ENCODE measurements at regions not wholly inside any gene's neighbourhood (a gene's known extent, or its start where the extent isn't known, plus 50 kb on each side); places are given as distances from the start of the nearest gene placed in this dataset.
"Not testable (repeated sequence)": the region's sequence is repeated elsewhere in the genome, so short reads cannot be mapped to it uniquely, and the experiment has no call there.

DNA sequence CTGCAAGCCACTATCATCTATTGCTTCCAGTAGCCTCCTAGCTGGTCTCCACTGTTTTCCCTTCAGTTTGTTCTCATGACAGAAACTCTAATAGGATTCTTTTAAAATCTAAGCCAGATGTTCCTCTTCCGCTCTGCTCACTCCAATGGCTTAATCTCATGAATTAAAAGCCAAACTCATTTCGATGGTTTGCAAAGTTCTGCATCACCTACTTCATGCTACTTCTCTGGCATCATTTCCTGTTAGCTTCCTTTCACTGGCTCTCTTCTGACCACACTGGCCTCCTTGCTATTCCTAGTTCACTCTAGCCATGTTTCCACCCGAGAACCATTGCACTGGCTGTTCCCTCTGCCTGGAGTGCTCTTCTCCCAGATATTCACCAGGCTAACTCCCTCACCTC is 102.0 kb upstream of the LSM6 start:
- no peak for DNase-seq (ENCODE audit: low read depth)

DNA sequence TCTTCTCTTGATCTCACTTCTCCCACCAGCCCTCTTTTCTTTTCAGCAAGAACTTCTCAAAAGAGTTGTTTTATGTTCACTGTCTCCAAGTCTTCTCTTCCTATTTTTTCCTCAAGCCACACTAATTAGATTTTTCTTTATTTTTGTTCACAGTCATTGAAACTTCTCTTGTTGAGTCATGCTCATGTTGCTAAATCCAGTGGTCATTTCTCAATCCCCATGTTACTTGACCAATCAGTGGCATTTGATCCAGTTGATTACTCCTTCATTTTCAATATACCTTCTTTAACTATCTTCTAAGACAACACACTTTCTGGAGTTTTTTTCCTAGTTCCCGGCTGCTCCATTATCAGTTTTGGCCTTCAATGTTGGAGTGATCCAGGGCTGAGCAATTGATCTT is 103.1 kb upstream of the LSM6 start:
- no peak for DNase-seq (ENCODE audit: low read depth)

DNA sequence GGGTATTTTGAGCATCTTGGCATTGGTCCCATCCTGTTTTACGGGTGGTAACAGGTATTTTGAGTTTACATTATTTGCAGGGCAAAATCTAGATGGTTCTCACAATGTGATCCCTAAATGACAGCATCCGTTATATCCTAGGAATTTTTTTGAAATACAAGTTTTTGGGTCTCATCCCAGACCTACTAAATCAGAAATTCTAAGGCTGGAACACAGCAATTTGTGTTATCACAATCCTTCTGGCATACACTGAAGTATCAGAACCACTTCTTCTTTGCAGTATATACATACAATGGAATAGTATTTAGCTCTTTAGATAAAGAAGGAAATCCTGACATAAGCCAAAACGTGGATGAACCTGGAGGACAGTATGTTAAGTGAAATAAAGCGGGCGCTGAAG is 104.1 kb upstream of the LSM6 start:
- no peak for DNase-seq (ENCODE audit: low read depth)

DNA sequence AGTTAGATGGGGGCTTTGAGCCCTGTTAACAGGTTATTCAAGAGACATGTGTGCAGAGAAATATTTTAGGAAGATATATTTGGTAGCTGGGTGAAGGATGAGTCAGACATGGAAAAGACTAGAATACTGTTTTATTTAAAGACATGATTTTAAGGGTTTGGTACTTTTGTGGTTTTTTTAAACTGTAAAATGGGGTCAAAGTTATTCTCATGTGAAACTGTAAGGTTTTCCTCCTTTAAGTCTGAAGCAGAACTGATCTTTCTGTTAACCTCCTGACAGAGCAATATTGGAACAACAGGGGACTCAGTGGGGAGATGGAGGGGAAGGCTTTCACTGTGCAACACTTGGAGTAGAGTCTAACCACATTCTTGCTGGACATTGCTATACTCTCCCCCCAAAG is 112.4 kb upstream of the LSM6 start:
- DNase-seq (ENCODE audit: low read depth): no peak

DNA sequence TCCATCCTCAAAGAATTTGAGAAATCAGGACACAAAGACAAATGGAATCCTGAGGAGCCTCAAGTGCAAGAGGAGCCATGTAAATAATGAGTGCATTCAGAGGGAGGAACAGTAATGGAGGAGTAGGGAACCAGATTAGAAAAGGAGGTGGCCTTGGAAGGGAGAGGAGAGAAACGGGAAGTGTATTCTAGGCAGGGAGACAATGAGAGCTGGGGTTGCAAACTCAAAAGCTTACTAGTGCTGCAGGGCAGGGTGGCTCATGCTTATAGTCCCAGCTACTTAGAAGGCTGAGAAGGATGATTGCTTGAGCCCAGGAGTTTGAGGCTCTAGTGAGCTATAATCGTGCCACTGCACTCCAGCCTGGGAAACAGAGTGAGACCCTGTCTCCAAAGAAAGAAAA is 113.2 kb upstream of the LSM6 start:
- no peak for DNase-seq (ENCODE audit: low read depth)

DNA sequence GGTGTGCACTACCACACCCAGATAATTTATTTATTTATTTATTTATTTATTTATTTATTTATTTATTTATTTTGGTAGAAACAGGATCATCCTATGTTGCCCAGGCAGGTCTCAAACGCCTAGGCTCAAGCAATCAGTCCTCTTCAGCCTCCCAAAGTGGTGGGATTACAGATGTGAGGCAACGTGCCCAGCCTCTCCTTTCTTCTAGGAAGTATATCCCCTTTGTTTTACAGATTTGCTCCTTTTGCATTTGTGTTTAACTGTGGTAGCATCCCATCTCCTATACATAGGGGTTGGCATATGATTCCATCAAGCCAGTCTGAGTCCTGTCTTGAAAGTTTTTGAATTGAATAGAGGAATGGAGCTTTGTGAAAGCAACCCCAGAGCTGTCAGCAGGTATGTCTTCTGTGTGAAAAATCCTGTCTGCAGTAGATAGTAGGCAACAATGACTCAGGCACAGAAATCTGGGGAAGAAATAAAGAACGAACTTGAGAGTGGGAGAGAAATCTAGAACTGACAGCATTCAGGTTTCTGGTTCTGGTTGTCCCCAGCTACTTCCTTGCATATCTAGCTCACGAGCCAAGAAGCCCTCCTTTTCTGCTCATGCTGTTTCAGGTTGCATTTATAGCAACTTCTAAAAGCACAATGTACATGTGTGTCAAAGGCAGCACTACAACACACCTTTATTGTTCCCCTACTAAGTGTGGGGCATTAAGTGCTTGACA is 113.7 kb upstream of the LSM6 start:
- DNase-seq (ENCODE audit: low read depth): no peak

DNA sequence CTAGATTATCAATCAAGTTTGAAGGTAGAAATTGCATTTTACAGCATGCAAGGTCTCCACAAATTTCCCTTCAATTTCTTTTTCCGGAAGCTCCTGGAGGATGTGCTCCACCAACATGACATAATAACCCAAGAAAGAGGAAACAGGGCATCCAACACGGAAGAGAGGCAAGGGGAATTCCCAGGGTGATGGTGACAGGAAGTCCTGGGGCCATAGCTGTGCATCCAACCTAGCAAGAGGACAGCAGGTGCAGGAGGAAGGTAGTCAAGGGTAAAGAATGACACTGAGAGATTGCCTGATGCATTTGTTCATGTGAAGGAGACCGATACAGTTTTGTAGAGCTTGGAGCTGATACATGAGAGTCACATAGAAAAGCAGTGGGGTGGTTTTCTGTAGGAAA is 115.7 kb upstream of the LSM6 start:
- peak; percentile 6 for DNase-seq (ENCODE audit: low read depth)

DNA sequence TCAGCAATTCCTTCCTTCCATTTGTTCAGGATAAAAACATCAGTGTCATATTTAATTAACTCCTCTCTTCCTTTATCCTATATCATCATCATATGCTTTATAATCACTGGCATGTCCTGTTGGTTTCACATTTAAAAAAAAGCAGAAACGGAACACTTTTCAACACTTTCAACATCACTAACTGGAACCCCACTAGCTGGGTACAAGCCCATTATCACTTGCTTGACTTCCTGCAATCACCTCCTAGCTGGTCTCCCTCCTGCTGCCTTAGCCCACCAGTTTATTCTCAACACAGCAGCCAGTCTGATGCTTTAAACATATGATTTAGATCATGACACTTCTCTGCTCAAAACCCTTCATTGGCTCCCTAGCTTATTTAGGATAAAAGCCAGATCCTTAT is 116.4 kb upstream of the LSM6 start:
- no peak for DNase-seq (ENCODE audit: low read depth)

DNA sequence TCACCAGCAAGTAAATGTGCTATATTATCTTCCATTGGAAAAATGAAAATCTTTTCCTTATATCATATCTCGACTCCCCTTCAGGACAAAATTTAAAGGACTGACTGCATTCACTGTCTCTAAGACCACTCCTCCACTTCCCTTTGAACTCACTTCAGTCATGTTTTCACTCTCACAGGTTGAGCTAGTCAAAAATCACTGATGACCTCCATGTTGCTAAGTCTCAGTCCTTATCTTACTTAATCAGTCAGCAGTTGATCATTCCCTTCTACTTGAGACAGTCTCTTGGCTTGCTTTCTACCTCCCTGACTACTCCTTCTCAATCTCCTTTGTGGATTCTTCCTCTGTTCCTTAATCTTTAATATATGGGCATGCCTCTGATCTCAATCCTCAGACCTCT is 117.0 kb upstream of the LSM6 start:
- no peak for DNase-seq (ENCODE audit: low read depth)

DNA sequence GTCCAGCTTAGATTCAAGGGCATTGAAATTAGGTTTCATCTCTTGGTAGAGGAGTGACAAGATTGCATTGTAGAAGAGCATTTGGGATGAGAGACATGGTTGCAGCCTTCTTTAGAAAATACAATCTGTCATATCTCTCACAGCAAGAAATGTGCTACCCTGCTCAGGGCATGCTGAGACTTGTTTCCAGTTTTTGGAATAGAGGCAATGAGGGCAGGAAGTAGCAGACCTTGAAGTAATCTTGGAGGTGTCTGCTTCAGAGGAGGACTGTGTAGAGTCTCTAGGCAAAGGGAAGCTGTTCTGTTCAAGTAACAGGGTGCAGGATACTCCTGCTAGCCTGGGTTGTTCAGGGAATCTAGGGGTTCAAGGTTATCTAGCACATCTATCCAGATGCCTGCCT is 116.1 kb upstream of the ZNF827 start:
- DNase-seq (ENCODE audit: low read depth): no peak

DNA sequence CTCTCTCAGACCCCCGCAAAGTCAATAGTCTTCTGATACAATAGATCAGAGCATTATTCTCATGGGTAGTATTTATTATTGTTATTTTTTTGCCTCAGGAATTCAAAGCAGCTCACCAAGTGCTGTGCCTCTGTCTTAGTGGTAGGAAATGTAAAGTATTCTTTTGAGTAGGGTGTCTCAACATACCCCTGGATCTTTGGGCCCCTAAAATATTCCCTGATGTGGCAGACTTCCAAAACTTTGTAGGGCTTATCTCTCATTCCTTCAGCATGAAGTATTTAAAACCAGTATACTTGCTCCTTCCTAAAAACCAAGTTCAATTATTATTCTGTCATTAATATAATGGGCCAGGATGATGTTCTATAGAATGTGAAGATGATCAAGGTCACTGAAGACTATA is 115.3 kb upstream of the ZNF827 start:
- DNase-seq (ENCODE audit: low read depth): no peak

DNA sequence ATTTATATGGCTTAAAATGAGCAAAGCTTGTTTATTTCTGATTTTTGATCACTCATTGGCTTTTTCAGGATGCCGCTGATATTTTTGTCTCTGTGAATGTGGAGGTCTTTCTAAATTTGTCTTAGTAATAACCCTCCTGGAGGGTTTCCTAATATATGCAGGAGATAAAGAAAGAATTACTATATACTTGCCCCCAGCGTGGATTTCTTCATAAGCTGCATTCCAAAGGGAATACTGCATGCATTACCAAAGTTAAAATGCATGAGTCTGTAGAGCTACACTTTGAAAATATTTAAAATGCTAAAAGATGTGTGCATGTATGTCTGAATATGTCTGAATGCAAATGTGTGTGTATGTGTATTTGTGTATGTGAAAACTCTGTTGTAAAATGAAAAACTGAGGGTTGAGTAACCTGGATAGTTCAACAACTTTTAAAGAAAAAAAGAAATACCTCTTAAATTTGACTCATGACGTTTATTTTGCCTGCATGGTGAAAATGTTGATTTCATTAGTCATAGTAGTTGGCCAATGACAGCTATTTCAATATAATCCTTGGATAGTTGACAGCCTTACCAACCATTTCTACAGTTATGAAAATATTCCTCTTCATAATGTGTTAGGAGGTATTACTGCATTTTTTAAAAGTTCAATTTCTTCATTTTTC is 113.2 kb upstream of the ZNF827 start:
- DNase-seq (ENCODE audit: low read depth): peak; percentile 29

DNA sequence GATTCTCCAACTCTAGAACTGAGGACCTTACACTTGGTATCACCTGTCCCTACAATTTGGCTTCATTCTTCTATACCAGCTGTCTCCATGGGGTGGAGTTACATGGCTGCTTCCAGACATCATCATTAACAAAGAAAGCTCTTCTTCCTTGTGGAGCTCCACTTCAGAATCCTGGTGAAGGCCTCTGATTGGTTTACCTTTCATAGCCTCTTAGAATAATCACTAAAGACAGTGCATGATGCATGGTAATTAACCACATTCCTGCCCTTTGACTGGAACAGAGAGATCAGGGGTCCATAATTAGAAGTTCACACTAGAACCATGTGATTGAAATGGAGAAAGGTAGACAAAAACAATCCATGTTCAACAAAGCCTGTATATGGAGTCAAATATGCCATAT is 112.6 kb upstream of the ZNF827 start:
- DNase-seq (ENCODE audit: low read depth): no peak

DNA sequence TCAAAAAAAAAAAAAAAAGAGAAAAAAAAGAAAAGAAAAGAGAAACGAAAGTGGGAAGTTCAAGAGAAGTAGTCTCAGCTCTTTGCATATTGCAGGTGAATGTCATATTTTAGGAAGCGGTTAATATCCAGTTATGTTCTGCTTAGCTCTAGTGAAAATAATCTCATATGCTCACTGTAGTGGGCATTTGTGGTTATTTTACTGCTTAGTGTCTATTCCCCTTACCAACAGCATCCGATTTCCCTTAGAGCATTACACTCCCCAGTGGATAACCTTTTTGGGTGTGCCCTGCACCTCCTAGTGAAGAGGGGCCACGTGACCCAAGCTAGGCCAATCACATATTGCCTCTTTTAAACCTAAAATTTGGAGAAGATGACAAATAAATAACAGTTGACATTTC is 111.2 kb upstream of the ZNF827 start:
- no peak for DNase-seq (ENCODE audit: low read depth)

DNA sequence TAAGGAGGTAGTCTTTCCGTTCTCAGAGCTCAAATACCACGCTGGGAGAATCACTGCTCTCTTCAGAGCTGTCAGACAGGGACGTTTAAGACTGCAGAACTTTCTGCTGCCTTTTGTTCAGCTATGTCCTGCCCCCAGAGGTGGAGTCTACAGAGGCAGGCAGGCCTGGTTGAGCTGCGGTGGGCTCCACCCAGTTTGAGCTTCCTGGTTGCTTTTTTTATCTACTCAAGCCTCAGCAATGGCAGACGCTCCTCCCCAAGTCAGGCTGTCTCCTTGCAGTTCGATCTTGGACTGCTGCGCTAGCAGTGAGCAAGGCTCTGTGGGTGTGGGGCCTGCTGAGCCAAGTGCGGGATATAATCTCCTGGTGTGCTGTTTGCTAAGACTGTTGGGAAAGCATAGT is 109.1 kb upstream of the ZNF827 start:
- not testable (repeated sequence) for DNase-seq (ENCODE audit: low read depth)

DNA sequence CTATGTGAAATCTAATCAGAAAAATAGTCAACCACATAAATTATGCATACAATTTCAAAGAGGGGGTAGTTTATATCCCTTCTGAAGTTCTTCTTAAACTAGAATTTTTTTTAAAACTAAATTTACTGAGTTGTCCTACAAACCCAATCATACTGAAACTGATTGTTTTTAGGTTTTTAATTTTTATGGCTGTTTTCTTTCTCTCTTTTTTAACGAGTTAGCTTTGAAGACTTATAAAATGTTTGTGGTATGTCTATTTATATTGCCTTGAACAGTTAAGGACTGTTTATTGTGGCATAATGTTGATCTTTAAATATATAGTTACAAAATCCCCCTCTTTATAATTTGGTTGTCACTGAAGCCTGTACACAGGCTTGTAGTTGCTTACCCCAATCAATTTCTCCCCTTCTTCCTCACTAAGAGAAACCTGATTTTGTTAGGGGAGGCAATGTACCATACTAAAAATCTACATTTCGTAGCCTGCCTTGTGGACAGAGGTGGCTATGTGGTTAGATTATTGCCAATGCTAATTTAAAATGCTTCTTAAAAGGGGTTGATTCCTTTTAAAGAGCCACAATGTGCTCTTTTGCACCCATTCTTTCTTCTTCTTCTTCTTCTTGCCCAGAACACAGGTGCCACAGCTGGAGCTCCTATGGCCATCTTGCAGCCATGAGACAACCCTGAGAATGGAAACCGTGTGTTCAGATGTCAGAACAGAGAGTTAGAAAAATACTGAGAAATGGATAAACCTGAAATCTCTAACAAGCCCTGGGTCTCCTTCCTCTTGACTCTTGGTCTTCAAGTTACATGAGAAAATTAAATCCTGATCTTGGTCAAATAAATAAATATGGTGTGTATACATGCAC is 102.7 kb upstream of the ZNF827 start:
- DNase-seq (ENCODE audit: low read depth): no peak

DNA sequence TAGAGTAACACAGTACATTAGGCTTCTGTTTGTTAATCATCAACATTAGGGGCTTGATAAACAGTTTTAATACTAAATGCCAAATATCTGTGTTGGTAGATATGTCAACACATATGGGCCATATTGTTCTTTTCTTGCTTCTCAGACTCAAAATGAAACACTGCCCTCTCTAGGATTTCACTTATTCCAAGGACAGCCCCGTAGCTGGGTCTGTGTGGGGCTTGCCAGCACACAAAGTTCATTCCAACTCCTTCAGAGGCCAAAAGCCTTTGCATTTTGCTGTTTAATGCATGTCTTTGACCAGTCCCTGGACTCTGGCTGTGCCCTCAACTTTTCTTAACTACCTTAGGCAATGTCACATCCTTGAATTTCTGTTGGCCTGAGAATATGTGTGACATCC is 102.0 kb upstream of the ZNF827 start:
- DNase-seq (ENCODE audit: low read depth): no peak

DNA sequence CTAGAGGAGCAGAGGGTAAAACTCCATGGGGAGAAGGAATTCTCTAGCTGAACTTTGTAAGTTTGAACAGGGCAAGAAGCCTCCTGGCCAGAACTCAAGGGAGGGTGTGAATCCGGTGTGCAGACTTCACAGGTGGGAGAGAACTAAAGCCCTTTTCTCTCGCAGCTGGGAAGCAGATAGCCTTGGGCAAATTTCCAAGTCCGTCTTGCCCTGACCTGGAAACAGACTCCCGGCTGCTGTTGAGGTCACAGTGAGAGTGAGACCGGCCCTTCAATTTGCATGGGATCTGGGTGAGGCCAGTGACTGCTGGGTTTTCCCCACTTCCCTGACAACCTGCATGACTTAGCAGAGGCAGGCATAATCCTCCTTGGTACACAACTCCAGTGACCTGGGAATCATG is 94.5 kb upstream of the ZNF827 start:
- DNase-seq (ENCODE audit: low read depth): no peak

DNA sequence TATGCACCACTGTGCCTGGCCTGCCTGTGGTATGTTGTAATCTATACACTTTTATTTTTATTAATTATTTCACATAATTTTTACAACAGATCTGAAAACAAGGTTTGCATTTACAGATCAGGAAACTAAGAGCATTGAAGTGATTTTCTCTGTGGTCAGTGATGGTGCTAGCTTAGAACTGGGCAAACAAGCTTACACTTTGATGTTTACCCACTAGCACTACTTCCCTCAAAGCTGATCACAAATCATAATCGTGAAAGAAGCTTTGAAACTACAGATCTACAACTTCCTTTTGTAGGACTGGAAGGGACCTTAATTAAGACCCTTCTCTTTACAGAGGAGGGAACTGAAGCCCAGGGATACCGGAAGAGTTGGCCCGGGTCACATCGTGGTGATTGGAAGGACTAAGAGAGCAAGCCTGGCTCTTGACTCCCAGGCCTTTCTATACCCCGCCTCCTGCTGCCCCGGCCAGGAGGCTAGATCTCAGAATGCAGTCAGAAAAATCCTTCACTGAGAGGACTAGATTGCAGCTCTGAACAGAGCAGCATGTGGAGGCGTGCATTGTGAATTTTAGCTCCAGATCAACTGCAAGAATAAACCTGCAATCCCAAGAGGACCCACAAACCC is 93.7 kb upstream of the ZNF827 start:
- no peak for DNase-seq (ENCODE audit: low read depth)

DNA sequence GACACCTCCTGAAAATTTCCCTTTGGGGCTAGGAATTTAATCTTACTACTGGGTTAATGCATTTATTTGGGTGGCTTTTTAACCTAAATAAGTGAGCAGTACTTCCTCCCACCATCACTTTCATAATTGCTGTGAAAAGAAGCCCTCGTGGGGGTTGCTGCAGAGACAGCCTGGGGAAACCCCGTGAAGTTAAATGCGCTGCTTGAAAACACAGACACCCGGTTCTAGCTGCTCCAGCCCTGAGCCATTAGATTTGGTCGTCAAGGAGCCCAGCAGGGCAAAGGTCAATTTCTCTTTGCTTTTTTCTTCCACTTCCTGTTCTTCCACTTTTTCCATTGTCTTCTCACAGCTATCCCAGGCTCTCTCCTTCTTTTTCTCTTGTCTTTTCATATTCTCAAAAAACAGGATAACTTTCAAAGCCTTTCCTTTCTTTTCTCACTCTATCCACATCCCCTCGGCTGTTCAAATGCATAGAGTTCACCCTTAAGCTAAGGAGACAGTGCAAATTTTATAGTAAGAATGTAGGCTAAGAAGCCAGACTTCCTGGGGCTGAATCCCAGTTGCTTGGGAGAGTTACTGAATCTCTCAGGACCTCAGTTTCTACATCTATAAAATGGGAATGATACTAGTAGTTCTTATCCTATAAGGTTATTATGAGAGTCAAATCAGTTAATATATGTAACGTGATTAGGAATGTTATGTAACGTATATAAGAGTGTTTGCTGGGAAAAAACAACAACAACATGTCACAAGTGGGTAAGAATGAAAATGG is 91.5 kb upstream of the ZNF827 start:
- peak; percentile 12 for DNase-seq (ENCODE audit: low read depth)

DNA sequence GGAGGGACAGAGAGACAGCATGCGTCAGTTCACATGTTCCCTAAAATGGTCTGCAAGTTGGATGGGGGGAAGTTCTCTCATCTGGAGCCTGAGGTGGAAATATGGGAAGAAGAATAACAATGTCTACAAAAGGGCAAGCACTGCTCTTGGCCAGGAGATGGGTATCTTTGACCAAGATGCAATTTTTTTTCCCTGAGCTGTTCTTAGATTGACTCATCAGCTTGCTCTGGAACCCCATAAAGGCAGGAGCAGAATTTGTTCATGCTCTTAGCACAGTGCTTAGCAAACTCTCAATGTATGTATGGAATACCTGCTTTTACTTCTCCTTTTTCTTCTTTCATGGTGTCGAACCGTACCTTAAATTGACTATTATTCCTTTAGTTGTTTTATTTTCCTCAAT is 90.5 kb upstream of the ZNF827 start:
- DNase-seq (ENCODE audit: low read depth): no peak

DNA sequence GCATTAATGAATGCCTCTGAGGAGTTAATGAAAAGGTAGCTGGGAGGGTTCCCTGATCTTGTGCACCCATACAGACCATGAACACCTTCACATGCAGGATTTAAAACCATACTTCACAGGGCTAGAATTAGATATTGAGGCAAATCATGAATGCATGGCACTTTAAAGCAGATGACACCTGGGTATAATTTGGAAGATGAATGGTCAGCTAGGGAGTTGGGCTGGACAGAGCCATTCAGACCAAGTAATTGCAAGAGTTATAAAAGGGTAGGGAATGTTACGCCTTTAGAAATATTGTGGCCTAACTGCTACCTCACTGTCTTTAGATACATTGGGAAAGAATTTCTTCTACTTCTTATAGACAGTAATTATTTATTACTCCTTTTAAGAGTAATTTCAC is 89.1 kb upstream of the ZNF827 start:
- DNase-seq (ENCODE audit: low read depth): no peak
